K562 (cell line): ENCODE measurements at regions not wholly inside any gene's neighbourhood (a gene's known extent, or its start where the extent isn't known, plus 50 kb on each side); places are given as distances from the start of the nearest gene placed in this dataset.

Experiments used
- ARID3A ChIP-seq: IDR thresholded peaks from 2 replicates; pipeline ENCODE4 v1.6.1; 2012; ENCODE audit warnings: low read depth, low read length, improper control_type of control experiment, borderline replicate concordance
- ATF1 ChIP-seq, 2 experiments: fragments of 450-650 bp in 1 of 2; IDR thresholded peaks; 2 replicates each; pipeline ENCODE4 v1.6.1; 2016; ENCODE audit warnings: missing compliant biosample characterization in 1 of 2, missing genetic modification characterization in 1 of 2
- BRD4 ChIP-seq: fragments of 200-600 bp; sonication (generic); IDR thresholded peaks from 2 replicates; pipeline ENCODE4 v1.6.1; 2017; ENCODE audit warnings: inconsistent platforms
- DNMT1 ChIP-seq: fragments of 450-650 bp; IDR thresholded peaks from 2 replicates; pipeline ENCODE4 v1.6.1; 2016; ENCODE audit warnings: antibody characterized with exemption, mild to moderate bottlenecking
- EZH2 ChIP-seq: IDR thresholded peaks from 2 replicates; pipeline ENCODE4 v1.6.1; 2012; ENCODE audit warnings: low read depth, mild to moderate bottlenecking, inconsistent platforms, low read length, borderline replicate concordance
- FOXA1 ChIP-seq: fragments of 450-650 bp; IDR thresholded peaks from 2 replicates; pipeline ENCODE4 v1.6.1; 2016; ENCODE audit warnings: mild to moderate bottlenecking, borderline replicate concordance
- FOXM1 ChIP-seq, 2 experiments: fragments of 450-650 bp in 1 of 2; sonication (generic) in 1 of 2; formaldehyde crosslinking in 1 of 2; IDR thresholded peaks; 2 replicates each; pipeline versions ENCODE4 v1.6.1 to v1.9.0; 2017 to 2022; ENCODE audit warnings: low read depth in 2 of 2, mild to moderate bottlenecking in 2 of 2, missing genetic modification reagents in 1 of 2, moderate library complexity in 1 of 2
- HSF4 ChIP-seq: fragments of 250-450 bp; sonication (Bioruptor Pico); IDR thresholded peaks from 2 replicates; pipeline ENCODE4 v2.1.2; 2022; ENCODE audit warnings: mild to moderate bottlenecking, moderate library complexity, borderline replicate concordance
- JUN ChIP-seq, 2 experiments: sonication (generic) in 1 of 2; formaldehyde crosslinking in 1 of 2; IDR thresholded peaks; 2 replicates each; pipeline versions ENCODE4 v1.6.1 to v1.8.0; 2012 to 2022; ENCODE audit warnings: borderline replicate concordance in 2 of 2, mild to moderate bottlenecking in 2 of 2, improper control_type of control experiment in 1 of 2, low read depth in 1 of 2, low read length in 1 of 2, missing genetic modification reagents in 1 of 2
- KHSRP ChIP-seq: fragments of 450-650 bp; IDR thresholded peaks from 2 replicates; pipeline ENCODE4 v1.6.1; 2017
- MED1 ChIP-seq: sonication (generic); formaldehyde crosslinking; IDR thresholded peaks from 2 replicates; pipeline ENCODE4 v1.8.1; 2023; ENCODE audit warnings: missing genetic modification reagents, borderline replicate concordance
- RAD21 ChIP-seq, 2 experiments: fragments of 250-450 bp in 1 of 2; fragments of 450-650 bp in 1 of 2; sonication (Bioruptor Pico) in 1 of 2; formaldehyde crosslinking in 1 of 2; IDR thresholded peaks in 1 of 2; conservative IDR thresholded peaks in 1 of 2; 2 replicates each; pipeline versions ENCODE4 v1.4.0 to v1.8.0; 2020 to 2022; ENCODE audit warnings: mild to moderate bottlenecking in 2 of 2, moderate library complexity in 1 of 2
- UBTF ChIP-seq, 2 experiments: IDR thresholded peaks; 2 replicates each; pipeline ENCODE4 v1.6.1; 2012; ENCODE audit warnings: improper control_type of control experiment in 2 of 2, low read depth in 2 of 2, low read length in 2 of 2, borderline replicate concordance in 1 of 2
- TF ChIP-seq, protein P1 (sequence below), 3 experiments: IDR thresholded peaks in 2 of 3; conservative IDR thresholded peaks in 1 of 3; 2 replicates each; pipeline ENCODE4 v1.5.1; 2011 to 2012; ENCODE audit warnings: low read length in 3 of 3, mild to moderate bottlenecking in 3 of 3, control low read depth in 2 of 3, improper control_type of control experiment in 1 of 3, inconsistent platforms in 1 of 3, low read depth in 1 of 3, mixed read lengths in 1 of 3, moderate library complexity in 1 of 3; ENCODE audit not compliant: insufficient read depth in 2 of 3

GRCh38 chr12:132395192-132395907 lies 66.0 kb upstream of the GALNT9 start:
- TF ChIP-seq, protein P1, sequence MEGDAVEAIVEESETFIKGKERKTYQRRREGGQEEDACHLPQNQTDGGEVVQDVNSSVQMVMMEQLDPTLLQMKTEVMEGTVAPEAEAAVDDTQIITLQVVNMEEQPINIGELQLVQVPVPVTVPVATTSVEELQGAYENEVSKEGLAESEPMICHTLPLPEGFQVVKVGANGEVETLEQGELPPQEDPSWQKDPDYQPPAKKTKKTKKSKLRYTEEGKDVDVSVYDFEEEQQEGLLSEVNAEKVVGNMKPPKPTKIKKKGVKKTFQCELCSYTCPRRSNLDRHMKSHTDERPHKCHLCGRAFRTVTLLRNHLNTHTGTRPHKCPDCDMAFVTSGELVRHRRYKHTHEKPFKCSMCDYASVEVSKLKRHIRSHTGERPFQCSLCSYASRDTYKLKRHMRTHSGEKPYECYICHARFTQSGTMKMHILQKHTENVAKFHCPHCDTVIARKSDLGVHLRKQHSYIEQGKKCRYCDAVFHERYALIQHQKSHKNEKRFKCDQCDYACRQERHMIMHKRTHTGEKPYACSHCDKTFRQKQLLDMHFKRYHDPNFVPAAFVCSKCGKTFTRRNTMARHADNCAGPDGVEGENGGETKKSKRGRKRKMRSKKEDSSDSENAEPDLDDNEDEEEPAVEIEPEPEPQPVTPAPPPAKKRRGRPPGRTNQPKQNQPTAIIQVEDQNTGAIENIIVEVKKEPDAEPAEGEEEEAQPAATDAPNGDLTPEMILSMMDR (IDR thresholded peaks at IDR 0.05 in 2 of 3, conservative IDR thresholded peaks at IDR 0.05 in 1 of 3; ENCODE audit: insufficient read depth in 2 of 3, low read depth in 1 of 3, low read length in 3 of 3), result no peak
- TF ChIP-seq ATF1 (CRISPR knock-in tag; IDR thresholded peaks at IDR 0.05), result no peak
- no peak for TF ChIP-seq ATF1 (tag; IDR thresholded peaks at IDR 0.05)
- TF ChIP-seq UBTF (IDR thresholded peaks at IDR 0.05; ENCODE audit: borderline replicate concordance in 1 of 2, low read depth in 2 of 2, low read length in 2 of 2), result no peak
- no peak for TF ChIP-seq DNMT1
- no peak for TF ChIP-seq RAD21 (CRISPR knock-in tag; conservative IDR thresholded peaks at IDR 0.05 in 1 of 2, IDR thresholded peaks at IDR 0.05 in 1 of 2)
- no peak for TF ChIP-seq JUN (IDR thresholded peaks at IDR 0.05; ENCODE audit: borderline replicate concordance, low read depth, low read length)
- no peak for TF ChIP-seq JUN (CRISPR knock-in tag; IDR thresholded peaks at IDR 0.05; ENCODE audit: borderline replicate concordance)
- TF ChIP-seq ARID3A, result no peak
- no peak for TF ChIP-seq FOXA1
- no peak for TF ChIP-seq MED1 (CRISPR knock-in tag)
- TF ChIP-seq HSF4, result no peak
- TF ChIP-seq BRD4, result no peak
- TF ChIP-seq KHSRP, result no peak
- TF ChIP-seq EZH2, result no peak
- no peak for TF ChIP-seq FOXM1 (IDR thresholded peaks at IDR 0.05; ENCODE audit: low read depth)
- TF ChIP-seq FOXM1 (CRISPR knock-in tag; IDR thresholded peaks at IDR 0.05; ENCODE audit: low read depth), result no peak
